Small intestine (tissue), 7 donors: ENCODE measurements at regions not wholly inside any gene's neighbourhood (a gene's known extent, or its start where the extent isn't known, plus 50 kb on each side); places are given as distances from the start of the nearest gene placed in this dataset.
"Not testable (repeated sequence)": the region's sequence is repeated elsewhere in the genome, so short reads cannot be mapped to it uniquely, and the experiment has no call there.

Experiments used
- DNase-seq, 2 donors: peaks; one replicate each; pipeline versions ENCODE4 v3.0.0 to v3.0.0-alpha.2; 2013
- FAIRE-seq: peaks from 2 replicates; lab custom pipeline; 2012; peaks lifted over from hg19 to GRCh38; lab: Jason Lieb, UNC
- H3K27ac ChIP-seq, 3 donors: one replicate each; pipeline ENCODE4 v1.5.1; 2013; ENCODE audit warnings: low read length in 2 of 3, mild to moderate bottlenecking in 2 of 3, control low read depth in 1 of 3, inconsistent platforms in 1 of 3, low read depth in 1 of 3, moderate library complexity in 1 of 3
- H3K27me3 ChIP-seq, 3 donors: one replicate each; pipeline ENCODE4 v1.6.1; 2013; ENCODE audit warnings: low read length in 3 of 3, inconsistent platforms in 1 of 3; ENCODE audit not compliant: control insufficient read depth in 3 of 3, insufficient read depth in 3 of 3
- H3K36me3 ChIP-seq, 3 donors: one replicate each; pipeline ENCODE4 v1.6.1; 2013; ENCODE audit warnings: low read length in 3 of 3, inconsistent platforms in 1 of 3, low read depth in 1 of 3, mild to moderate bottlenecking in 1 of 3, moderate library complexity in 1 of 3; ENCODE audit not compliant: control insufficient read depth in 3 of 3, insufficient read depth in 2 of 3
- H3K4me1 ChIP-seq, 3 donors: one replicate each; pipeline ENCODE4 v1.6.1; 2013; ENCODE audit warnings: low read length in 2 of 3, inconsistent platforms in 1 of 3, low read depth in 1 of 3, mild to moderate bottlenecking in 1 of 3, moderate library complexity in 1 of 3; ENCODE audit not compliant: control insufficient read depth in 3 of 3, insufficient read depth in 2 of 3
- H3K4me3 ChIP-seq, 3 donors: one replicate each; pipeline ENCODE4 v1.5.1; 2013; ENCODE audit warnings: low read length in 3 of 3, control low read depth in 1 of 3, inconsistent platforms in 1 of 3, low read depth in 1 of 3, mild to moderate bottlenecking in 1 of 3, moderate library complexity in 1 of 3
- H3K9me3 ChIP-seq, 2 donors: one replicate each; pipeline ENCODE4 v1.6.1; 2013; ENCODE audit warnings: low read depth in 1 of 2, low read length in 1 of 2; ENCODE audit not compliant: control insufficient read depth in 2 of 2, insufficient read depth in 1 of 2
- WGBS, 3 donors: extraction: QIAGEN DNeasy Blood & Tissue Kit; methylation state at CpG; one replicate each; pipeline ENCODE4 v1.1.7; 2013; 5-methylcytosine and 5-hydroxymethylcytosine counted together
- donor health status: healthy with polysubstance abuse.
- donor health status: control.
- donor health status: control.
- donor health status: Bipolar disorder and iron deficiency.
- donor health status: healthy.

DNA sequence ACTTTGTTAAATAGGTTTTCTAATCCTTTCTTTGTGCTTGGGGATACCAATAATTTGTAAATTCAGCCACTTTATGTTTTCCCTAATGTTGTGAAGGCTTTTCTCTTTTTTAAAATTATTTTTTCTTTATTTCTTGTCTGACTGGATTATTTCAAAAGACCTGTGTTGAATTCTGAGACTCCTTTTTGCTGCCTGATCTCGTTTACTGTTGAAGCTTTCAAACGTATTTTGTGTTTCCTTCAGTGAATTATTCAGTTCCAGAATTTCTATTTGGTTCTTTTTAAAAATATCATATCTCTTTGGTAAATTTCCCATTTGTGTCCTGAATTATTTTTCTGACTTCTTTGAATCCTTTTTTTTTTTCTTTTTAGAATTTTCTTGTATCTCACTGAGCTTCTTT, 241.6 kb downstream of the LRIG3 start:
- H3K27me3 ChIP-seq = no peaks in the 10 kb centered on the region
- no peaks in the 10 kb centered on the region for H3K36me3 ChIP-seq
- H3K4me3 ChIP-seq = no peak overlapping the region
- FAIRE-seq (no peak), DNase-seq (no peak)
- H3K27ac ChIP-seq = no peak overlapping the region
- 72 to 81% (median 79%) methylated on average over 2 of the region's 2 CpGs for WGBS, 3 donors
- peaks cover 2 to 15% of the 10 kb centered on the region in 2 donors for H3K9me3 ChIP-seq
- no peaks in the 10 kb centered on the region for H3K4me1 ChIP-seq

DNA sequence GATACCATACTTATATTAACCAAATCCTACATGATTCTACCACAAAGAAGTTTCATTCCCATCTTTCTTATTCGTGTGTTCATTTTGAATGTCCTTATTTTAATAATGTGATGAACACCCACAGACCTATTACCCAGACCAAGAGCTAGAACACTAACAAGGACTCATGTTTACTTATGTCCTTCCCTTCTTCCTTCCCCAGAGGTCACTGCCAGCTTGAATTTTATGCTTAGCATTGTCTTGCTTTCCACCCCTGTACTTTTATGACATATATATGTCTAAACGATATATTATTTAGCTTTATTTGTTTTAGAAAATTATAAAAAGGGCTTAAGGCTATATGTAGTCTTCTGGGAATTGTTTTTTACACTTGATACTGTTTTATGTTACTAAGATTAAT, 238.6 kb downstream of the LRIG3 start:
- H3K36me3 ChIP-seq = no peaks in the 10 kb centered on the region
- peaks cover 2 to 15% of the 10 kb centered on the region in 2 donors for H3K9me3 ChIP-seq
- WGBS, 3 donors = 47 to 74% (median 50%) methylated on average over 2 of the region's 2 CpGs
- H3K27ac ChIP-seq = no peak overlapping the region
- H3K27me3 ChIP-seq = no peaks in the 10 kb centered on the region
- no peaks in the 10 kb centered on the region for H3K4me1 ChIP-seq
- DNase-seq = no peak
- H3K4me3 ChIP-seq = no peak overlapping the region
- FAIRE-seq = no peak

DNA sequence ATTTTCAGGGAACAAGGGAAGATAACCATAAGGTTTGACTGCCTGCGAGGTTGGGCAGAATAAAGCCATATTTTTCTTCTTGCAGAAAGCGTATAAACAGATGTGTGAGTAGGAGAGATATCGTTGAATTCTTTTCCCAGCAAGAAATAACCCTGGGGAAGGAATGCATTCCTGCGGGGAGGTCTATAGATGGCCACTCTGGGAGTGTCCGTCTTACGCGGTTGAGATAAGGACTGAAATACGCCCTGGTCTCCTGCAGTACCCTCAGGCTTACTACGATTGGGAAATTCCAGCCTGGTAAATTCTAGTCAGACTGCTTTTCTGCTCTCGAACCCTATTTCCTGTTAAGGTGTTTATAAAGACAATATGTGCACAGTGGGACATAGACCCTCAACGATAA, 225.0 kb downstream of the LRIG3 start:
- Histone ChIP-seq H3K4me1 (no peaks in the 10 kb centered on the region), H3K4me3 (no peak overlapping the region), H3K27ac (no peak overlapping the region), H3K36me3 (no peaks in the 10 kb centered on the region), H3K9me3 (peaks cover 0 to 10% of the 10 kb centered on the region in 2 donors), H3K27me3 (no peaks in the 10 kb centered on the region)
- 85 to 93% (median 89%) methylated on average over 11 of the region's 11 CpGs for WGBS, 3 donors
- FAIRE-seq (no peak), DNase-seq (no peak)

DNA sequence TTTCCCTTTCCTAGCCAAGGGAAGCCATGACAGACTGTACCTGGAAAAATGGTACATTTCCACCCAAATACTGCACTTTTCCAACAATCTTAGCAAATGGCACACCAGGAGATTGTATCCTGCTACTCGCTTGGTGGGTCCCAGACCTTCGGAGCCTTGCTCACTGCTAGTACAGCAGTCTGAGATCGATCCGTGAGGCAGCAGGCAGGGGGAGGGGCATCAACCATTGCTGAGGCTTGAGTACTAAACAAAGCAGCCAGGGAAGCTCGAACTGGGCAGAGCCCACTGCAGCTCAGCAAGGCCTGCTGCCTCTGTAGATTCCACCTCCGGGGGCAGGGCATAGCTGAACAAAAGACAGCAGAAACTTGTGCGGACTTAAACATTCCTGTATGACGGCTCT, 218.8 kb downstream of the LRIG3 start:
- Histone ChIP-seq H3K27me3 (no peaks in the 10 kb centered on the region), H3K36me3 (no peaks in the 10 kb centered on the region), H3K4me3 (no peak overlapping the region), H3K9me3 (no peaks in the 10 kb centered on the region), H3K27ac (no peak overlapping the region), H3K4me1 (no peaks in the 10 kb centered on the region)
- WGBS, 3 donors = 82 to 87% (median 82%) methylated on average over 8 of the region's 8 CpGs
- no peak for FAIRE-seq
- no peak for DNase-seq

GRCh38 chr12:58703866-58704265, 216.4 kb downstream of the LRIG3 start:
- 70 to 79% (median 78%) methylated on average over 3 of the region's 3 CpGs for WGBS, 3 donors

DNA sequence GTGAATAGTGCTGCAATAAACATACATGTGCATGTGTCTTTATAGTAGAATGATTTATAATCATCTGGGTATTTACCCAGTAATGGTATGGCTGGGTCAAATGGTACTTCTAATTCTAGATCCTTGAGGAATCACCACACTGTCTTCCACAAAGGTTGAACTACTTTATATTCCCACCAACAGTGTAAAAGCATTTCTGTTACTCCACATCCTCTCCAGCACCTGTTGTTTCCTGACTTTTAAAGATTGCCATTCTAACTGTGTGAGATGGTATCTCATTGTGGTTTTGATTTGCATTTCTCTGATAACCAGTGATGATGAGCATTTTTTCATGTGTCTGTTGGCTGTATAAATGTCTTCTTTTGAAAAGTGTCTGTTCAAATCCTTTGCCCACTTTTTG, 215.5 kb downstream of the LRIG3 start:
- DNase-seq, H3K4me3 ChIP-seq, FAIRE-seq, H3K36me3 ChIP-seq, H3K27me3 ChIP-seq, H3K4me1 ChIP-seq, H3K27ac ChIP-seq, H3K9me3 ChIP-seq: not testable (repeated sequence)

More at GRCh38 chr12:58703866-58704265, 216.4 kb downstream of the LRIG3 start:
- no peaks in the 10 kb centered on the region for H3K4me1 ChIP-seq
- DNase-seq (no peak), FAIRE-seq (no peak)
- H3K9me3 ChIP-seq = no peaks in the 10 kb centered on the region
- H3K27me3 ChIP-seq = no peaks in the 10 kb centered on the region
- H3K4me3 ChIP-seq = no peak overlapping the region
- H3K27ac ChIP-seq = no peak overlapping the region
- H3K36me3 ChIP-seq = no peaks in the 10 kb centered on the region

- DNase-seq (no peak), FAIRE-seq (no peak)
- no peak overlapping the region for H3K27ac ChIP-seq
- H3K4me3 ChIP-seq = no peak overlapping the region
- peaks cover 0 to 12% of the 10 kb centered on the region in 2 donors for H3K9me3 ChIP-seq
- H3K27me3 ChIP-seq = no peaks in the 10 kb centered on the region
- no peaks in the 10 kb centered on the region for H3K36me3 ChIP-seq
- H3K4me1 ChIP-seq = no peaks in the 10 kb centered on the region
These were observed 209.4 kb downstream of the LRIG3 start for GRCh38 chr12:58710901-58711300.

DNA sequence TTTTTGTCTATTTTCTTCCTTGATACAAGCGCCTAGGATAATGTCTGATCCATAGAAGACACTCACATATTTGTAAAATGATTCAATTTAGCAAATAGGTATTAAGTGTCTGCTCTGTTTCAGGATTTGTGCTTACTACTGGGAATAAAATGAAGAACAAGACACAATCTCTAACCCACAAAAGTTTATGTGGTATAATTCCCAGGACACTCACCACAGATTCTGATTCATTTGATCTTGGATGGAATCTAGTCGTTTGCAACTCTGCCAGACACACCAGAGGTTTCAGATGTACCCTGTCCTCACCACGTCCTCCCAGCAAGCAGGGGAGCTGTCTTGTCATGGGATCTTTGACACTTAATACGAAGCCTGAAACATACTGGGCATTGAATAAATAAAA, 208.3 kb downstream of the LRIG3 start:
- Histone ChIP-seq H3K27me3 (no peaks in the 10 kb centered on the region), H3K9me3 (peaks cover 0 to 12% of the 10 kb centered on the region in 2 donors), H3K36me3 (no peaks in the 10 kb centered on the region), H3K4me1 (no peaks in the 10 kb centered on the region), H3K4me3 (no peak overlapping the region), H3K27ac (no peak overlapping the region)
- DNase-seq = no peak
- no peak for FAIRE-seq
- 55 to 66% (median 61%) methylated on average over 4 of the region's 4 CpGs for WGBS, 3 donors

GRCh38 chr12:58712976-58713375, 207.3 kb downstream of the LRIG3 start:
- Histone ChIP-seq H3K27ac (no peak overlapping the region), H3K27me3 (no peaks in the 10 kb centered on the region), H3K4me1 (no peaks in the 10 kb centered on the region), H3K36me3 (no peaks in the 10 kb centered on the region), H3K9me3 (peaks cover 0 to 12% of the 10 kb centered on the region in 2 donors), H3K4me3 (no peak overlapping the region)
- FAIRE-seq (no peak), DNase-seq (no peak)
- 80 to 97% (median 90%) methylated on average over 1 of the region's 1 CpG for WGBS, 3 donors
